HK-2 (cell line): ENCODE measurements at regions not wholly inside any gene's neighbourhood (a gene's known extent, or its start where the extent isn't known, plus 50 kb on each side); places are given as distances from the start of the nearest gene placed in this dataset.

Experiments used
- DNase-seq: peaks from one replicate; pipeline ENCODE4 v3.0.0-alpha.2; 2018; ENCODE audit not compliant: unreplicated experiment

GRCh38 chr3:102225407-102226132, 209.2 kb upstream of the ZPLD1 start:
- DNase-seq, result no peak

GRCh38 chr3:102226463-102226862, 208.4 kb upstream of the ZPLD1 start:
- DNase-seq, result no peak

DNA sequence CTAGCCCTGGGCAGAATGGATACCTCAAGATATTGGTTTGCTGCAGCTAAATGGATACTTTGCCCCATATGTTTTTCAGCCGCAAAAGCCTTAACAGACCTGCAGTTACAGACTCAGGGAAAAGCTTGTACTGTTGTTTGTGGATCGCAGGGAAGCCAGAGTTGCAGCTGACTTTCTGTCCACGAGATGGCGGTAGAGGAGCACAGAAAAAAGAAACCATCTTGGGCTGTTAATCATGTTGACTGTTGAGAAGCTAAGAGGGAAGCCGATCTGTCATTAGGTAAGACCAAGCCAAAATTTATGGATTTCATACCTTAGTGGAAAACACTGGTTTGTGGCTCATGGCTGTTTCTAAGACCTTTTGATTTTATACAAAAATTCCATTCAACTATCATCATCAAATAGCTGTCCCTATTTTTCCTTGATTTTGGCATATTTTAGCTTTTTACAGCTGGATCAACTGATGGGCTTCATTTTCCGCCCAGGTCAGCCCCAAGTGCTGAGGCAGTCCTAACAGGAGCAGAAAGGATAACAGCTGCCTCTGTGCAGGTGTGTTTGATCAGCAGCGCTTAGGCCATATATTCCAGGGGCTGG, 205.7 kb upstream of the ZPLD1 start:
- peak; percentile 85 for DNase-seq

- DNase-seq, result no peak
These were observed 204.8 kb upstream of the ZPLD1 start for GRCh38 chr3:102230057-102230456.

- no peak for DNase-seq
These were observed 200.9 kb upstream of the ZPLD1 start for GRCh38 chr3:102233881-102234280.

DNA sequence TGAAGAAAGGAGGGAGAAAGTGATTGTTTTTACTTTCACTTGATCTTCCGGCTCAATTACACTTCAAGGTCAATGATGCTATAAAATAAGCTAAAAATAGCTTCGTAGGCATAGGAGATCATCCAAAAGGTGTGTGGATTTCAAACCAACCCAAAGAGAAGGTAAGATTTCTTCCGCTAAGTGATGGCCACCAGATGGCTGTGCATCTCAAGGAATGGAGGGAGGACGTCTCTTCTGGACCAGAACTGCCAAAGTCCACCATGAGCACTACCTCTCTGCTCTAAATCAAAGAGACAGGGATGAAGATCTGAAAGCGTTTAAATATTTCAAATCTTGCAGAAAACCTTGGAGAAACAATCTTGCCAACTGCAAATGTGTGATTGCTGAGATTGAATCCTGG, 199.1 kb upstream of the ZPLD1 start:
- no peak for DNase-seq

GRCh38 chr3:102237181-102237580, 197.6 kb upstream of the ZPLD1 start:
- no peak for DNase-seq

DNA sequence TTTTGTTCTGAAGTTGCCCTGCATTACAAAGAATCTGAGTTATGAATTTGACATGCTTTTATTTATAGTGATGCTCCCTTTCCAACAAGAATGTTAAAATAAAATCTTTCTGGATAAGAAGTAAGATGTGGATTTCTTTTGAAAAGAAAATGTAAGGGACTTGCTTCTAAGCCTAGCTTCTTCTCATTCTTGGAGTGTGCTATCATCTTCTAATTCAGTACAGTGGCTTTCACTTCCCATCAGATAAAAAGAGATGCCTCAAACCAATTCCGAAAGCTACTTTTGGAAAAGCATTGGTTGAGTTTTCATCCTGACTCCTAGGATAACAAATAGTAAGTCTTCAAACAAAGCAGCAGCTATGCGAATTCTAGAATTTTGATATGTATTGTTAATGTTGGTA, 197.0 kb upstream of the ZPLD1 start:
- DNase-seq, result no peak

- no peak for DNase-seq
These were observed 196.5 kb upstream of the ZPLD1 start for GRCh38 chr3:102238362-102238761.

DNA sequence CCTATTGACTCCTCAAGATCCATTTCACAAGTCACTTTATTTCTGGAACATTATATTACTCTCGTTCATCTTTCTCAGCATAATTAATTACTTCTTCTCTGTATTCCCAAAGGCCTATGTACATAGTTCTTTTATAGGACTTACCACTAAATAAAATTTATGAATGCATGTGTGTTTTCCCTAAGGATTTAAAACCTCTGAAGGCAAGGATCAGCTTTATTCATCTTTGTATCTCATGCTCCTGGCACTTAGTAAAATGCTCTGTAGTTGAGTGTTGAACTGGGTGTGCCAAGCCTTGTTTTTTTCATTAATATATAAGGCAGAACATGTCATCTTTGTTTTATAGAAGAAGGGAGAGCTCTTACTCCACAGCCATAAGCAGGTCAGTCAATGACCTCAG, 194.1 kb upstream of the ZPLD1 start:
- no peak for DNase-seq

GRCh38 chr3:102248981-102249705, 185.7 kb upstream of the ZPLD1 start:
- peak; percentile 36 for DNase-seq

GRCh38 chr3:102255736-102256135, 179.1 kb upstream of the ZPLD1 start:
- no peak for DNase-seq

DNA sequence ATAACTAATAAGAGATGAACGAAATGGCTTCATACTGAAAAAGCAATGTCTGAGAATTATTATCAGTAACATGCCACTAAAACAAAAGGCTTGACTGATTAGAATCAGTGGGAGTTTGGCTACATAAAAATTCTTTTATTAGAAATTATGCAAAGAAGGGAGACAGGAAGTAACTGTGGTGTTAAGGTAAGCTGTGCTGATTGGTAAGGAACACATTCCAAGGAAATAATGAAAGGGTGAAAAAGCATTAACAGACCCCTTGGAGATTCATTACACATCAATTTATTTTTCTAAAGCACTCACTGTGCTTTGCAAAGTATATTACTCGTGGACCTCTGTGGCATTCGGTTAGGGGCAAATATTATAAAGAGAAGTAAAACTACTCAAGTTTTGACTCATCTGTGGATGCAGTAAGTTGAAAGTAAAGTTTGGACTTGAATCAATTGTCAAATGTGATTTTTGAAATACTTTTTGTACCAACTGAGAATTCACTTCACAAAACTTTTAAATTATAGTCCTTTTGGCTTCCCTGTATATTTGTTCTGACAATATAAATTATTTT, 176.1 kb upstream of the ZPLD1 start:
- no peak for DNase-seq

GRCh38 chr3:102259663-102260062, 175.2 kb upstream of the ZPLD1 start:
- DNase-seq, result no peak

GRCh38 chr3:102265720-102266119, 169.1 kb upstream of the ZPLD1 start:
- no peak for DNase-seq

- no peak for DNase-seq
These were observed 165.4 kb upstream of the ZPLD1 start for GRCh38 chr3:102269406-102269805.

- no peak for DNase-seq
These were observed 144.6 kb upstream of the ZPLD1 start for GRCh38 chr3:102290241-102290640.

DNA sequence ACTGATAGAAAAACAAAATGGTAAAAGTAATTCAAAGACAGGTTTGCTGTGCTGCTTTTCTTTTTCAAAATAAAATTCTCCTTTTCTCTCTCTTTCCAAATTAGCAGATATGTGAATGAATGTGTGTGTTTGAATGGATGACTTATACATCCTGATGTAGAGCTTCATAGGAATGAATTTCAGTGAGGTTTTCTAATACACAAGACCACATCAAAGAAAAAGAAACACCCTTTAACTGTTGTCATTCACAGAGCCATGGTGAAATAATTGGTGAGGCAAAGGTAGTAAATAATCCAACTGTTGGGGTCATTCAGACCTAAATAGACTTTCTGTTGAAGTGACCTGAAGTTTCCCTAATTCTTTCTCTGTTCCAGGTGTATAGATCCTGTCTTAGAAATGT, 139.1 kb upstream of the ZPLD1 start:
- DNase-seq, result no peak

- no peak for DNase-seq
These were observed 137.7 kb upstream of the ZPLD1 start for GRCh38 chr3:102297072-102297658.

GRCh38 chr3:102299125-102299877, 135.5 kb upstream of the ZPLD1 start:
- peak; percentile 17 for DNase-seq

- DNase-seq, result no peak
These were observed 133.5 kb upstream of the ZPLD1 start for GRCh38 chr3:102301155-102301880.
